PC-3 (cell line): ENCODE measurements at regions not wholly inside any gene's neighbourhood (a gene's known extent, or its start where the extent isn't known, plus 50 kb on each side); places are given as distances from the start of the nearest gene placed in this dataset.

Experiments used
- CTCF ChIP-seq: fragments of 300-600 bp; sonication (generic); conservative IDR thresholded peaks from 2 replicates; pipeline ENCODE4 v1.5.1; 2017; ENCODE audit warnings: antibody characterized with exemption, low read depth, mild to moderate bottlenecking, low read length
- EZH2 ChIP-seq: fragments of 300-600 bp; sonication (generic); IDR thresholded peaks from one replicate; pipeline ENCODE4 v1.6.1; 2017; ENCODE audit warnings: antibody characterized with exemption, mild to moderate bottlenecking, low read length; ENCODE audit not compliant: unreplicated experiment
- EZH2phosphoT487 ChIP-seq: fragments of 300-600 bp; sonication (generic); IDR thresholded peaks from 2 replicates; pipeline ENCODE4 v1.6.1; 2018; ENCODE audit warnings: mild to moderate bottlenecking, antibody characterized with exemption, low read length, borderline replicate concordance

GRCh38 chr20:11001302-11001701 is 327.5 kb upstream of the JAG1 start:
- TF ChIP-seq CTCF, result no peak
- TF ChIP-seq EZH2, result no peak
- no peak for TF ChIP-seq EZH2phosphoT487
